A172 (cell line): ENCODE measurements at regions not wholly inside any gene's neighbourhood (a gene's known extent, or its start where the extent isn't known, plus 50 kb on each side); places are given as distances from the start of the nearest gene placed in this dataset.

Source experiments
- DNase-seq: peaks from one replicate; pipeline ENCODE4 v3.0.0-alpha.2; 2015; ENCODE audit warnings: low spot score

DNA sequence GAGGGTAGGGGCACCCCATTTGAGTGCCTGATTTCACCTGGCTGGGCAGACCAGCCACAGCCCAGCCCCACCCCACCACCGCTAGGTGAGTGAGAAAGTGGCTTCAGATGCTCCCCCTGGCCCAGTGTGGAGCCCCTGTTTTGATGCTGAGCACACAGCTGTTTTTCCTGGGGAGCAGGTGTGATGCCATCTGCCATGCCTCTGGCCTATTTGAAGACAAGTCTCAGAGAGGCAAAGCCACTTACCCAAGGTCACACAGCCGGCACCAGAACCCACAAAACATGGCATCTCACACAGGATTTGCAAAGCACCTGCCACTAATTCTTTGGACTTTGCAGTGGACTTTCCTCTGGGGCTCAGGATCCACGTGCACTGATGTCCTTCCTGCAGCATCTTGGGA is 131.3 kb downstream of the INHBB start:
- no peak for DNase-seq

DNA sequence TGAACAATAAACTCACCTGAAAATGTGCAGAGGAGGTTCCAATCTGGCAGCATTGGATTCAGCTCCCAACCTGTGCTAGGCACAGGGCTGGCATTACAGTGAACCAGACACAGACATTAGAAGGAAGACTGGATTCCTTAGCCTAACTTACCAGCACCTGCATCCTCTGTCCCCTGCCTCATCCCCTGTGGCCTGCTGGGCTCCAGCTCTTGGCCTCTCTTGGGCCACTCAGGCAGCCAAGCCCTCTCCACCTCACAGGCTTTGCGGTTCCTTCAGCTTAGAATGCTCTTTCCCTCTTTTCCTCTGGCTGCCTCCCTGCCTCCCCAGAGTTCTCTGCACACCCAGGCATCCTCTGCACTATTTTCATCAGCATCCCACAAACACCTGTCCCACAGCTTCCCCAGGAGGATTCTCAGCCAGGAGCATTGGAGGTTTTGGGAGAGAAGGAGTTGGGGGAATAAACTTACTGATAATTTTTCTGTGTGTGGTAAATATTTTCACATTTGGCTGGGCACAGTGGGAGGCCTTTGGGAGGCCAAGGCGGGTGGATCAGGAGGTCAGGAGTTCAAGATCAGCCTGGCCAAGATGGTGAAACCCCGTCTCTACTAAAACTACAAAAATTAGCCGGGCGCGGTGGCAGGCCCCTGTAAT is 132.0 kb downstream of the INHBB start:
- no peak for DNase-seq

DNA sequence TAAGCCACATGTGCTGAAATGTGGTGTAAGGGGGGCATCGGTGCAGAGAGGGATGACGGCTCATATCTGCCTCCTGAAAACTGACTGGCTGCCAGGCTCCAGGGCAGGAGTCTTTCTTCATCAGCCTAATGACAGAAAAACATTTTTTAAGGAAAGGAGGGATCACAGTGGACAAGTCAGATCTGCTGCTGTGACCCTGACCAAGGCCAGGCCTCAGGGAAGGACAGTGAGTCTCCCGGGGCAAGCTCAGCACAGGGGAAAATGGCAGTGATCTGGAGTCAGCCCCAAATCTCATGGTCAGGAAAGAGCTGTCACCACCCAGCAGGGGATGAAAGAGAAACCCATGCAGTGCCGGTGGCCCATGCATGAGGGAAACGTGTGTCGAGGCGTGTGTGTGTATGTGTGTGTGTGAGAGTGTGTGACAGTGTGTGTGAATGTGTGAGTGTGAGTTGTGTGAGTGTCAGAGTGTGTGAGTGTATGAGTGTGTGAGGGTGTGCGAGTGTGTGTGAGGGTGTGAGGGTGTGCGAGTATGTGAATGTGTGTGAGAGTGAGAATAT is 134.5 kb downstream of the INHBB start:
- DNase-seq = no peak

DNA sequence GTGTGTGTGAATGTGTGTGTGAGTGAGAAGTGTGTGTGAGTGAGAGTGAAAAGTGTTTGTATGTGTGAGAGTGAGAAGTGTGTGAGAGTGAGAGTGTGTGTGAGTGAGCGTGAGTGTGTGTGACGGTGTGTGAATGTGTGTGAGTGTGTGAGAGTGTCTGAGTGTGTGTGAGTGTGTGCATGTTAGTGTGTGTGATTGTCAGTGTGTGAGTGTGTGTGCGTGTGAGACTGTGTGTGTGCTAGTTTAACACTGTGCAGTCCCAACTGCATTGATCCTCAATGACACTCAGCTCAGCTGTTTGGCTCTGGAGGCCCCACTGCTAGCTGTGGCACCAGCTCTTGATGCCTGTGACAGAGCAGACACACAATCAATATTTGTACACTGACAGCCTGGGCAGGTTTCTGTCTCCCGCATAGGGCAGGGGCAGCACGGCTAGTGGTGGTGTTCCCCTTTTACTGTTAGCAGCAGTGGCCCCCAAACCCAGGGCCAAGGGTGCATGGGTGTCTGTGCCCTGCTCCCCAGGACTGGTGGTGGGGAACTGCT is 135.0 kb downstream of the INHBB start:
- DNase-seq = no peak

DNA sequence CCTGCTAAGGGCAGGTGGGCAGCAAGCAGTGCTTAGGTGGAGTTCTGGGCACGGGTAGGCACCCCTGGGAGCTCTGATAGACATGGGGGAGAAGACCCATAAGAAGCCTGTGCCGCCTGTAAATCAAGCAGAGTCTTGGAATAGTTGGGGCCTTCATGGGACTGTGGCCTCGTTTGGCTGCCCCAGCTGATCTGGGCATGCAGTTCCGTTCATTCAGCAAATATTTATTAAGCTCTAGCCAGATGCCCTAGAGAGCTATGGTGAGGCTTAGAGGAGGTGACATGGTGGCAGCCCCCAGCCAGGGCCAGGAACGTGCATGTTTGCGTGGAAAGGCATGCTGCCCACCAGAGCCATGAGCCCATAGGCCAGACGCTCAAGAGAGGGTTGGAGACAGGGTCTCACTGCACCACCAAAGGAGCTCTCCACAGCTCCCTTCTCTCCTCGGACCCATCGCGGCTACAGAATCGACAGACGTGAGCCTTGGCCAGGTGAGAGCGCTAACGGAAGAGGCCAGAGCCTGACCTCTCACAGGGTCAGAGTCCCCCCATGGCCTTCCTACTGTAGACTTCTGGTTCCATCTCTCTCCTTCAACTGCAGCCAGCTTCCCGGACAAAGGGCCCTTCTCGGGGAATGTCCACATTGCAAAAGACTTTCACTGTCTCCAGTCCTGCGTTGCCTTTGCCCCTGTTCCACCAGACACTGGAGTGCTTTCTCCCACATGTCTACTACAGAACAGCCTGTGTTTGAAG is 135.7 kb downstream of the INHBB start:
- no peak for DNase-seq

DNA sequence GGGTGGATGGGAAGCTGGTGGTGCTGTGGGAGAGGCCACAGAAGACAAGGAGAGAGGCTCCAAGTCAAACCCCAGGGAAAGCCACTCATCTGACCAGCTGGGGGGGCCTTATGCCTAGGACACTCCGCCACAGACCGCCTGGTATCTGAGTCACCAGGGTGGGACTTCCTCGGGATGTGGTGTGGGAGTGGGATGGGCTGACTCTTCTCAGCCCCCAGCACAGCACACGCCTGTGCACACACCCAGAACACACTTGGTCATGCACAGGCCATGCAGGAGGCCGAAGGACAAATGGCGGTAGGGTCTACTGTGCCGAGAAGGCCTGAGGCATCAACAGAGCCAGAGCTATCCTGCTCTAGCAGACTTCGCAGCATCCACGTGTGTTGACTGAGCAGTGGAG is 136.4 kb downstream of the INHBB start:
- DNase-seq = no peak

DNA sequence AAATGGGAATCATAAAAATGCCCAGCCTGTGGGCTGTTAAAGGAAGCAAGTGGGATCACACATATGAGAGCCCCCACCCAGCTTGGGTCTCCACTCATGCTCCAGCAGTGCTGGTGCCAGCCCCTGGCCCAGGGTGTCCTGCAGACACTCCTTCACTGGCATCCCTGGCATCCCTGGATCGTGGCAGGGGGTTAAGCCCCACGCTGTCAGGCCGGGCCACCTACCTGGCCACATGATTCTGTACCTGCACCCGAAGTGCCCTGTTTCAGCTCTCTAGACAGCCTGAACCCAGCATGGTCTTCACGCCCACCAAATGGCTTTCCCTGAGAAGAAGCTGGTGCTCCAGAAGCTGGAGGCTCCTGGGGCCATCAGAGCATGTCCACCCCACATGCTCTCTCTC is 137.4 kb downstream of the INHBB start:
- DNase-seq = no peak

DNA sequence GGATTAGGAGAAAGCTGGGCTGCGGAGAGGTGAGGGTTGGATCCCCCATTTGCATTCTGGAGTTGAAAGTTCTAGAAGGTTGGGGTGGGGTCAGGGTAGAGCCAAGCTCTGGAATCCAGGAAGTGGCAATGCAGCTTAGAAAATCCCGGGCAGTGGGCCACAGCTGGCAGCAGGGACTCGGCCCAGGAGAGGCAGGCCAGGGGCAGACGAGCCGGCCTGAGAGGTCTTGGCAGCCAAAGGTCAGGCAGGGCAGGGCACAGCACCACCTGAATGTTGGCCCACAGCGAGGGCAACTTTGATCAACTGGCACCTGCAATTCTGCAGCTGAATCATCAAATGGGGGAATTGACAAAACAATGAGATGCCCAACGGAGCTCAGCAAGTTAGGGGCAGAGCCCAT is 139.2 kb downstream of the INHBB start:
- no peak for DNase-seq

DNA sequence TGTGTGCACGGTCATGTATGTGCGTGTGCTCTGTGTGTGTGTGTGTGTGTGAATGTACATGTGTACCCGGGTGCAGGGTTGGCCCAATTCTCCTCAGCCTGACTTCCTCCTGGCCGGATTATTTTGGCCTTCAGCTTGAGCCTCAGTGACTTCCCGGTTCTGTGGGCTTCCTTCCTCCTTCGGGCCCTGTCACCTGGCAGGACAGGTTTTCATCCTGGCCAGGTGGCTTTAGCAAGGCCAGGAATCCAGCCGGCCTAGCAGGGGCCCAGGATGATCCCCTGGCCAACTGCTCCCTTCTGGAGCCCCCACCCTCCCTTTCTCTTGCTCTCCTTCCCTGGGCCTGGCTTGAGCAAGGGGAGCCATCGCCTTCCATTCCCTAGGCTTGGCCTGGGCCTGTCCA is 140.5 kb downstream of the INHBB start:
- no peak for DNase-seq

DNA sequence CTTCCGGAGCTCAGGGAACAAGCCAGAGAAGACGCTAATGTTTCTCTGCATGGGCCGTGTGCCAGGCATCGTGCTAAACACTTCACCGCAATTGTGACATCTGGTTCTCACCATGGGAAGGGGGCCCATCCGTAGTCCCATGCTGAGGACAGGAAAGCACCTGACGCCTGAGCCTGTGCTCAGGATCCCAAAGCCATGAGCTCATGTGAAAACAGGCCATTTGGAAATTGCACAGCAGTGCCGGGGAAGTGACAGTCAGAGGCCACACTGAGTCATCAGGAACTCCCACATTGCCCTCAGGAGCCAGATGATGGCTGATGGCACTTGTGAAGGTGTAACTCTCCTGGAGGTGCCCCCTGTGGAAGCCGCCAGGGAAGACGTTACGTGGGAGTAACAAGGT is 141.0 kb downstream of the INHBB start:
- peak; percentile 74 for DNase-seq

DNA sequence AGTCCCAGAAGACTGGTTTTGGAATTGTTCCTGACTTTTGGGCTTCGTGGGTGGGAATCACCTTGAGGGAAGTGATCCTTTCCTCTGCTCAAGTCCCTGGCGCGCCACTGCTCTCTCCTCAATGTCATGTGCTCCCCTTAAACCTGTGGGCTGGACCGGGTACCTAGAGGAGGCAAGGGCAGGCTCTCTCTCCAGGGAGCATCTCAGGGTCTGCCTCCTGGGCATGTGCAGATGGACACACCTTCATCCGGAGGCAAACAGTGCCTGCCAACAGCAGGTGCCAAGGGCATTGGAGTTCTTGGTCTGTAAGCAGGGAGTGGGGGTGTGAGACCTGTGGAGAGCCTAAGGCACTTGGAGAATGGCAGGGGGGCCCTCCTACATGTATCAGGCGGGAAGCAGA is 142.6 kb downstream of the INHBB start:
- DNase-seq = no peak

DNA sequence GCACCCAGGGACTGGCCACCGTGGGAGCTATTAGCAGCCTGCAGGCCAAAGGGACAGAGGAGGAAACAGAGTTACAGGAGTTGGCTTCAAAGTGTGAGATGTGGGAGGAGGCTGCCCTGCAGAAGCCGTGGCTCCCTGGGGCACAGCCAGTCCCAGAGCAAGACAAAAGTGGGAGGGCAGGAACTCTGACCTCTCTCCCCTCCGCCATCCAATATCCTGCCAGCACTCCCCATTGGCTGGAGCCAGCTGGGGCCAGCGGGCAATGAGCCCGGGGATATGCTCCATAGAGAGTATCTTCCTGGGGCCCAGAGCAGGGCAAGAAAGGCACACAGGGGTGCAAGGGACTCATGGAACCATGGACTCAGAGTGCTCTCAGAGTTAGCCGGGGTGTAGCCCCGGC is 143.1 kb downstream of the INHBB start:
- no peak for DNase-seq

DNA sequence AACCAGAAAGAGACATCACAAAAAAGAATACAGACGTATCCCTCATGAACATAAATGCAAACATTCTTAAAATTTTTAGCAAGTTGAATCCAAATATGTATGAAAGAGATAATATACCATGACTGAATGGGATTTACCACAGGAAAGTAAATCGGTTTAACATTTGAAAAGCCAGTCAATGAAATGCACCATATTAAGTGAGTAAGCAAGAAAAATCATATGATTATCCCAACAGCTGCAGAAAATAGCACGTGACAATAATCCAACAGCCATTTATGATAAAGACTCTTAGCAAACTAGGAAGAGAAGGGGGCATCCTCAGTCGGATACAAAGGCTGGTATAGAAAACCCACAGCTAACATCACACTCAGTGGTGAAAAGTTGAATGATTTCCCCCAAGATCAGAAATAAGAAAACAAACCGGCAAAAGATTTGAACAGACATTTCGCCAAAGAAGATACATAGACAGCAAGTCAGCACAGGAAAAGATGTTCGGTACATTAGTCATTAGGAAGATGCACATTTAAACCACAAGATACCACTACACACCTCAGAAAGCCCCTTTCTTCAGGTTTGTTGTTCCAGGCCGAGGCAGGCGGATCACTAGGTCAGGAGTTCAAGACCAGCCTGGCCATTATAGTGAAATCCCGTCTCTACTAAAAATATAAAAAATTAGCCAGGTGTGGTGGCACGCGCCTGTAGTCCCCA is 144.3 kb downstream of the INHBB start:
- DNase-seq = no peak

DNA sequence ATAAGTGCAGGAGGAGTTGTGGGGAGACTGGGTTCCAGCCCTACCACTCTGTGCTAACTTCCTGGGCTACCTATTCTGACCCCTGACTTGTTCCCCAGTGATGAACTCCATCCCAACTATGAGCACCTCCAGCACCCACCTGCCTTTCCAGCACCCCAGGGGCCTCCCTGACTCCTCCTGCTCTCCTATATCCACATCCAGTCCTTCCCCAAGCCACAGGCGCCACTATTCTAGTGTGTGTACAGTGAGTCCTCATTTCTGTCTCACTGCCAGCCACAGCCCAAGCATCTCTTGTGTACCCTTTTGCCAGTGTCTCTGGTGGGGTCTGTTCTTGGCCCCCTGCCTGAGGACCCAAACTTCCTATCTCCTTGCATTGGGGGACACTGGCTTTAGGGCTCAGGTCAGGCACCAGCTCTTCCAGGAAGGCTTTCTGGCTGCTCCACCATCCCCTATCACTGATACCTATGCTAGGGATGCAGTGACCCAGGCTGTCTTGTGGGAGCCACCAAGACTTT is 145.2 kb downstream of the INHBB start:
- no peak for DNase-seq

DNA sequence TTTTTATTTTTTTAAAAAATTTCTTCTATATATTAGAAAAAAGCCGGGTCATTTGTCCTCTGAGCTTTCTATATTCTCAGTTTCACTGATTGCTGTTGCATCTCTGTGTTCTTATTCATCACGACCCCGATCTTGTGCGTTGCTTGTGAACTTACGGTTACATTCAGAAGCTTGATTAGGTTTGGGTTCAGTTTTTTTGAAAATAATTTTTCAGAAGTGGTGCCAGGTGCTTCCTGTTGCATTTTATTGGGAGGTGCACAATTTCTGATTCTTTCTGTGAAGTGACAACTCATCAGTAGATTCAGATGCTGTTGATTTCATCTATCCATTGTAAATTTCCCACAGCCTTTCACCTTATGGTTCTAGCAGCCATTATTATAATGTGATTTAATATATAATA is 147.3 kb downstream of the INHBB start:
- no peak for DNase-seq

DNA sequence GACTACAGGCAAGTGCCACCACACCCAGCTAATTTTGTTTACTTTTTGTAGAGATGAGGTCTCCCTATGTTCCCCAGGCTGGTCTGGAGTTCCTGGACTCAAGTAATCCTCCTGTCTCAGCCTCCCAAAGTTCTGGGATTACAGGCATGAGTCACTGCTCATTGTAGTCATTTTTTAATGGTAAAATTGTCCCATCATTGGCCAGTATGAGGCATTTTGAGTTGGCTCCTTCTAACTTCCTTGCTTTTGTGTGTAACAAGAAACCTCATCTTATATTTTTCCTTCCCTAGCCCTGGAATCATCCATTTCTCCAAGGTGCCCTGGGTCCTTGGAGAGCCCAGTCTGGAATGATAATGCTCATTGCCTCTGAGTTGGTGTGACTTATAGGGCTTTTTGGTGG is 148.5 kb downstream of the INHBB start:
- DNase-seq = no peak

DNA sequence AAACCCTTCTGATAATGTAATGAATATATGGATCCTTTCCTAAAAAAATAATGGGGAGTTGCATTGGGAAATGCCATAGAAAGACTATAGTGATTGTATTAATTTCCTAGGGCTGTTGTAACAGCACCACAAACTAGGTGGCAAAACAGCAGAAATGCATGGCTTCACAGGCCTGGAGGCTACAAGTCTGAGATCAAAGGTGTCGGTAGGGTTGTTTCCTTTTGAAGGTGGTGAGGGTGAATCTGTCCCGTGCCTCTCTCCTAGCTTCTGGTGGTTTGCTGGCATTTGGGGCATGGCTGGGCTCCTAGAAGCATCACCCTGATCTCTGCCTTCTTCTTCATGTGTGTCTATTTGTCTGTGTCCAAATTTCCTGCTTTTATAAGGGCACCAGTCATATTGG is 149.7 kb downstream of the INHBB start:
- DNase-seq = no peak

DNA sequence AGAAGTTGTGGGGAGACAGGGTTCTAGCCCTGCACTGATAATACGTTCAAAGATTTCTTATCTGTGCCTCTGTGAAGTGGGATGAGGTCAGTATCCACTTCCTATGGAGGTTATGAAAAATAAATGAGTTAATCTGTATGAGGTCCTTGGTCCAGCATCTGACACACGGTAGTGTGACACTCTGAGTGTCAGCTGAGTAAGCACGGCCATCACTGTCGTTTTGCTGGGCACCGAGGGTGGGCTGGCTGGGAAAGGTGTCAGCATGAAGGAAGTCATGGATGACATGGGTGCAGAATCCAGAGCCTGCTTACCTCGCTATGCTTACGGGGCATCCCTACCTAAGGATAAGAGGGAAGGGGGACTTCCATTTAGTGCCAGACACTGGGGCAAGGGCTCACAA is 150.3 kb downstream of the INHBB start:
- DNase-seq = no peak

DNA sequence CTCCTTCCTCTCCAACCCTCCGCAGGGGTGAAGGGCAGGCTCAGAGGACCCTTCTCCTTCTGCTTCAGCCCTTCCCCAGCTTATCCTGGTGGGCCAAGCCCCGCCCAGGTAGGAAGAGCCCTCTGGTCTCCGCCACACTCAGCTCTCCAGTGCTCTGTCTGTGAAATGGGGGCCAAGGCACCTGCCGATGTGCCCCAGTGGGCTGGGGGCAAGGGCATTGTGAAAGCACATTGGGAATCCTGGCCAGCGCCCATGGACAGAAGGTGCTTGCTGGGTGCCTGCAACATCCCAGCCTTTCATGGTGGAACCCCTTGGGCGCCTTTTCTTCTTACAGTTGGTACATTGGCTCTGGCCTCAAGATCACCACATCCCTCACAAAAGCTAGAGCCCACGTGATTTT is 150.8 kb downstream of the INHBB start:
- no peak for DNase-seq

DNA sequence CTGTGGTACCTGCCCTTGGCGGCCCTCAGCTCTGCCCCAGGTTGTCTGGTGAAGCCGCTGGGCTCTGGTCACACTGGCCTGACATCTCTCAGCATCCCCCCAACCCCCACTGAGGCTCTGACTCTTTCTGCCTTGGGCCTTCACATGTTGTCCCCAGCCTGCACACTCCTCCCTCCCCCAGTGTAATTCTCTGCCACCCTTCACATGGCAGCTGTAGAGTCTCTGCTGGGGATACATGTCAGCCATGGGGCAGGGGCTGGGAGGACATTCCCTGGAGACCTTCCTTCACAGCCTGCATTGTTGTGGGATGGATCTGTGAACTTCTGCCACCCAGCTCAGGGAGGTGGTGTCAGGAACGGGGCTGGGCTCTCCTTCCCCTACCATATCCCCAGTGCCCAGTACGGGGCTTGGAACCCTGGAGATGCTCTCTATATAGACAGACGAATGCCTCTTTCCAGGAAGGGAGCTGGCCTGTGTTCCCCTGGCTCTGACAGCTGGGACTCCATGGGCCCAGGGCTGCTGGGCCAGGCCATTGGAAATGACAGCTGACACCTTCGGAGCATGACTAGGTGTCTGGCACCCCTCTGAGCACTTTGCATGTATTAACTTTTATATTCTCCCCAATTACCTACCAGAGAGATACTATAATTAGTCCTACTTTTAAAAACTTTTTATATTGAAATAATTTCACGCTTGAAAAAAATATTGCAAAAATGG is 151.5 kb downstream of the INHBB start:
- no peak for DNase-seq

DNA sequence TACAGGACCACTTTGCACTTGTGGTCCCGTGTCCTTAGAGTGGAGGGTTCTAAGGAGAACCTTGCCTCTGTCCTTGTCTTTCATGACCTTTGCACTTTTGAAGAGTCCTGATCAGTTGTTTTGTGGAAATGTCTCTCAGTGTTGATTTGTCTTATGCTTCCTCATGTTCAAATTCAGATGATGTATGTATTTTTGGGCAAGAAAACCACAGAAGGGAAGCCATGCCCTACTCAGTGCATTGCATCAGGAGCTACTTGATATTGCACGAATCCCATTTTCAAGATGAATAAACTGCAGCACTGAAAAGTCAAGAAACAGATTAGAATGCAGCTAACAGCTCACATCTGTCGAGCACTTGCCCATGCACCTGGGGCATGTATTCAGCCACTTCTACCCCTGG is 152.2 kb downstream of the INHBB start:
- DNase-seq = no peak
